ENCODE measurements at regions not wholly inside any gene's neighbourhood (a gene's known extent, or its start where the extent isn't known, plus 50 kb on each side); places are given as distances from the start of the nearest gene placed in this dataset.
"Not testable (repeated sequence)": the region's sequence is repeated elsewhere in the genome, so short reads cannot be mapped to it uniquely, and the experiment has no call there.

DNA sequence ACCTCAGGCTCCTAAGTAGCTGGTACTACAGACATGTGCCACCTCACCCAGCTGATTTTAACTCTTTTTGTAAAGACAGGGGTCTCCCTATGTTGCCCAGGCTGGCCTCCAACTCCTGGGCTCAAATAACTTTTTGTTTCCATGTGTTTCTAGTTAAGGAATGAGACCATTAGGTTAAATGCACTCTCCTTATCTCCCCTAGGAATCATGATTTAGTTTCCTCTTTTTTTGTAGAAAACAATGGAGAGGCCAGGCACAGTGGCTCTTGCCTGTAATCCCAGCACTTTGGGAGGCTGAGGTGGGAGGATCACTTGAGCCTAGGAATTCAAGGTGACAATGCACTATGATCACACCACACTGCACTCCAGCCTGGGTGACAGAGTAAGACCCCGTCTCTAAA is 198.8 kb upstream of the C2CD4B start:
- WGBS, 2 experiments (ENCODE audit: insufficient coverage in 1 of 2, insufficient read length in 1 of 2) = no CpG with 5 or more reads among the region's 1 CpG

DNA sequence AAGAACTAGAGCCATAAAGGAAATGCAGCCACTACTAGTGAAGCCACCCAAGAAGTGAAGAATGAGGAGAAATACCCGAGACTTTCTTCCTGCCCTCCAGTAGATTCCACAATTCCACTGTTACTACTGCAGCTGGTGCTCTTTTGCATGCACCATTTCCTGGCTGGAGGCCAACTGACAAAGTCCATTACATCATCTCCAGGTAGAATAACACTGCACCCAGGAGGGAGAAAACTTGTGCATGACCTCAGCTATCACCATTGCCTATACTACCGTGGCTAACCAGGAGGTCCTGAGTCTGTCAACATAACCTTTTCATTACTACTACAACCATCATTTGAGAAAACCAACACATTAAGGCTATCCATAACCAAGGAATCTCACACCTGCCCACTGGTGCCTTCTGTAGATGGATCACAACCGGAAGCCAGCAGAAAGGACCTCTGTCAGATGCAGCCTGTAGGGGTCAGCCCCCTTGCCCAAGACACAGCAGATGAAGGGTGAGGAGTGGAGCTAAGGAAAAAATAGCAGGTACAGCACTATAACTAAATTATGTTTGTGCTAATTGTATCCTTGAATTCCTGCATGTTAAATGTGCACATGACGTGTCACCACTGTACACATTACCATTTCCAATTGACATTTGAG is 200.8 kb upstream of the C2CD4B start:
- no peak overlapping the region for H3K27ac Mint-ChIP-seq
- Histone ChIP-seq H3K27me3 (ENCODE audit: control insufficient read depth, insufficient read depth, low read length, poor library complexity, severe bottlenecking) (no peaks in the 10 kb centered on the region), H3K4me1 (ENCODE audit: control insufficient read depth, insufficient read depth, low read length) (no peaks in the 10 kb centered on the region), H3K9me3 (ENCODE audit: control insufficient read depth, low read length) (no peaks in the 10 kb centered on the region), H3K36me3 (ENCODE audit: control insufficient read depth, insufficient read depth, low read length) (no peaks in the 10 kb centered on the region), H3K4me3 (ENCODE audit: low read length) (no peak overlapping the region), H3K9ac (ENCODE audit: extremely low read depth, low read length, poor library complexity, severe bottlenecking) (no peak overlapping the region), H3K27ac (ENCODE audit: low read depth, low read length) (no peak overlapping the region)
- no peaks in the 10 kb centered on the region for H3K4me1 Mint-ChIP-seq
- DNase-seq = no peak
- H3K4me3 Mint-ChIP-seq = no peak overlapping the region
- no peaks in the 10 kb centered on the region for H3K9me3 Mint-ChIP-seq
- 87 to 100% methylated on average over 2 to 4 of the region's 4 CpGs for WGBS, 2 experiments (ENCODE audit: insufficient coverage in 1 of 2, insufficient read length in 1 of 2)
- H3K36me3 Mint-ChIP-seq (ENCODE audit: low read depth) = no peaks in the 10 kb centered on the region
- no peaks in the 10 kb centered on the region for H3K27me3 Mint-ChIP-seq (ENCODE audit: insufficient read depth)
- peak; percentile 48 for TF ChIP-seq CTCF (conservative IDR thresholded peaks at IDR 0.05)

More for the DNA sequence above, 198.8 kb upstream of the C2CD4B start:
- DNase-seq = no peak
- no peaks in the 10 kb centered on the region for H3K27me3 ChIP-seq (ENCODE audit: control insufficient read depth, insufficient read depth, low read length, poor library complexity, severe bottlenecking)
- Mint-ChIP-seq H3K27me3 (ENCODE audit: insufficient read depth) (no peaks in the 10 kb centered on the region), H3K36me3 (ENCODE audit: low read depth) (no peaks in the 10 kb centered on the region), H3K9me3 (no peaks in the 10 kb centered on the region), H3K4me3 (no peak overlapping the region), H3K4me1 (no peaks in the 10 kb centered on the region), H3K27ac (no peak overlapping the region)
- no peaks in the 10 kb centered on the region for H3K4me1 ChIP-seq (ENCODE audit: control insufficient read depth, insufficient read depth, low read length)
- no peak for TF ChIP-seq CTCF (conservative IDR thresholded peaks at IDR 0.05)
- no peaks in the 10 kb centered on the region for H3K36me3 ChIP-seq (ENCODE audit: control insufficient read depth, insufficient read depth, low read length)
- H3K4me3 ChIP-seq (ENCODE audit: low read length) = no peak overlapping the region
- H3K9me3 ChIP-seq (ENCODE audit: control insufficient read depth, low read length) = no peaks in the 10 kb centered on the region
- H3K9ac ChIP-seq (ENCODE audit: extremely low read depth, low read length, poor library complexity, severe bottlenecking) = no peak overlapping the region
- H3K27ac ChIP-seq (ENCODE audit: low read depth, low read length) = no peak overlapping the region

- Histone ChIP-seq H3K27me3 (ENCODE audit: control insufficient read depth, insufficient read depth, low read length, poor library complexity, severe bottlenecking) (no peaks in the 10 kb centered on the region), H3K36me3 (ENCODE audit: control insufficient read depth, insufficient read depth, low read length) (no peaks in the 10 kb centered on the region), H3K27ac (ENCODE audit: low read depth, low read length) (no peak overlapping the region), H3K9me3 (ENCODE audit: control insufficient read depth, low read length) (no peaks in the 10 kb centered on the region), H3K4me1 (ENCODE audit: control insufficient read depth, insufficient read depth, low read length) (no peaks in the 10 kb centered on the region), H3K9ac (ENCODE audit: extremely low read depth, low read length, poor library complexity, severe bottlenecking) (no peak overlapping the region), H3K4me3 (ENCODE audit: low read length) (no peak overlapping the region)
- no peaks in the 10 kb centered on the region for H3K9me3 Mint-ChIP-seq
- no peak overlapping the region for H3K4me3 Mint-ChIP-seq
- H3K4me1 Mint-ChIP-seq = no peaks in the 10 kb centered on the region
- 90% methylated on average over 3 to 7 of the region's 7 CpGs for WGBS, 2 experiments (ENCODE audit: insufficient coverage in 1 of 2, insufficient read length in 1 of 2)
- TF ChIP-seq CTCF (conservative IDR thresholded peaks at IDR 0.05) = no peak
- peaks cover 2% of the 10 kb centered on the region for H3K27me3 Mint-ChIP-seq (ENCODE audit: insufficient read depth)
- DNase-seq = no peak
- no peaks in the 10 kb centered on the region for H3K36me3 Mint-ChIP-seq (ENCODE audit: low read depth)
- no peak overlapping the region for H3K27ac Mint-ChIP-seq
Measured at GRCh38 chr15:62369454-62369853, 204.4 kb upstream of the C2CD4B start.

GRCh38 chr15:62371683-62372082 is 206.6 kb upstream of the C2CD4B start:
- not testable (repeated sequence) for H3K9me3 Mint-ChIP-seq; H3K9me3 ChIP-seq (ENCODE audit: control insufficient read depth, low read length); H3K27ac ChIP-seq (ENCODE audit: low read depth, low read length); H3K9ac ChIP-seq (ENCODE audit: extremely low read depth, low read length, poor library complexity, severe bottlenecking); H3K27me3 Mint-ChIP-seq (ENCODE audit: insufficient read depth); H3K27me3 ChIP-seq (ENCODE audit: control insufficient read depth, insufficient read depth, low read length, poor library complexity, severe bottlenecking); H3K36me3 Mint-ChIP-seq (ENCODE audit: low read depth); H3K4me3 Mint-ChIP-seq; H3K36me3 ChIP-seq (ENCODE audit: control insufficient read depth, insufficient read depth, low read length); H3K4me3 ChIP-seq (ENCODE audit: low read length); H3K27ac Mint-ChIP-seq; H3K4me1 Mint-ChIP-seq; DNase-seq; H3K4me1 ChIP-seq (ENCODE audit: control insufficient read depth, insufficient read depth, low read length)
- WGBS, 2 experiments (ENCODE audit: insufficient coverage in 1 of 2, insufficient read length in 1 of 2) = 86% methylated on average over 4 of the region's 4 CpGs; no CpG with 5 or more reads in 1 of the 2 experiments

Data from endodermal cell (in vitro differentiated cells).